ENCODE measurements at regions not wholly inside any gene's neighbourhood (a gene's known extent, or its start where the extent isn't known, plus 50 kb on each side); places are given as distances from the start of the nearest gene placed in this dataset.
A peak's percentile ranks its signal among the peaks of the same experiment; 100 is the strongest.

GRCh38 chr2:126790987-126791780 lies 107.5 kb upstream of the TEX51 start:
- ATAC-seq (no peak), DNase-seq (ENCODE audit: low spot score) (peak; percentile 23)

- DNase-seq (ENCODE audit: low spot score): peak; percentile 16
- no peak for ATAC-seq
Measured at GRCh38 chr2:126792186-126792585, 106.5 kb upstream of the TEX51 start.

- peak; percentile 15 for DNase-seq (ENCODE audit: low spot score)
- no peak for ATAC-seq
Measured at GRCh38 chr2:126792993-126793392, 105.7 kb upstream of the TEX51 start.

GRCh38 chr2:126793885-126794613 lies 104.6 kb upstream of the TEX51 start:
- ATAC-seq: peak; percentile 44
- DNase-seq (ENCODE audit: low spot score): peak; percentile 31

GRCh38 chr2:126795656-126796055 lies 103.0 kb upstream of the TEX51 start:
- no peak for ATAC-seq

GRCh38 chr2:126796931-126797621 lies 101.6 kb upstream of the TEX51 start:
- peak; percentile 23 for DNase-seq (ENCODE audit: low spot score)

More at GRCh38 chr2:126795656-126796055, 103.0 kb upstream of the TEX51 start:
- DNase-seq (ENCODE audit: low spot score): peak; percentile 15

GRCh38 chr2:126797622-126798275 lies 100.9 kb upstream of the TEX51 start:
- DNase-seq (ENCODE audit: low spot score) (peak; percentile 28), ATAC-seq (no peak)

More at GRCh38 chr2:126796931-126797621, 101.6 kb upstream of the TEX51 start:
- ATAC-seq: no peak

GRCh38 chr2:126798276-126799140 lies 100.2 kb upstream of the TEX51 start:
- ATAC-seq (no peak), DNase-seq (ENCODE audit: low spot score) (peak; percentile 16)

- ATAC-seq (no peak), DNase-seq (ENCODE audit: low spot score) (no peak)
Measured at GRCh38 chr2:126799301-126799700, 99.4 kb upstream of the TEX51 start.

GRCh38 chr2:126801473-126801872 lies 97.2 kb upstream of the TEX51 start:
- ATAC-seq: no peak
- peak; percentile 16 for DNase-seq (ENCODE audit: low spot score)

- no peak for ATAC-seq
- peak; percentile 32 for DNase-seq (ENCODE audit: low spot score)
Measured at GRCh38 chr2:126802316-126802715, 96.4 kb upstream of the TEX51 start.

GRCh38 chr2:126802774-126803433 lies 95.8 kb upstream of the TEX51 start:
- no peak for ATAC-seq
- DNase-seq (ENCODE audit: low spot score): no peak

GRCh38 chr2:126803434-126803775 lies 95.3 kb upstream of the TEX51 start:
- ATAC-seq (no peak), DNase-seq (ENCODE audit: low spot score) (peak; percentile 31)

GRCh38 chr2:126804347-126804746 lies 94.3 kb upstream of the TEX51 start:
- DNase-seq (ENCODE audit: low spot score) (peak; percentile 19), ATAC-seq (no peak)

GRCh38 chr2:126808929-126809328 lies 89.8 kb upstream of the TEX51 start:
- no peak for DNase-seq (ENCODE audit: low spot score)

GRCh38 chr2:126809340-126809739 lies 89.3 kb upstream of the TEX51 start:
- ATAC-seq (no peak), DNase-seq (ENCODE audit: low spot score) (no peak)

More at GRCh38 chr2:126808929-126809328, 89.8 kb upstream of the TEX51 start:
- no peak for ATAC-seq

- DNase-seq (ENCODE audit: low spot score) (no peak), ATAC-seq (no peak)
Measured at GRCh38 chr2:126810001-126810400, 88.7 kb upstream of the TEX51 start.

- ATAC-seq (no peak), DNase-seq (ENCODE audit: low spot score) (no peak)
Measured at GRCh38 chr2:126811101-126811500, 87.6 kb upstream of the TEX51 start.

- no peak for ATAC-seq
- DNase-seq (ENCODE audit: low spot score): no peak
Measured at GRCh38 chr2:126817172-126817571, 81.5 kb upstream of the TEX51 start.

GRCh38 chr2:126822115-126822514 lies 76.6 kb upstream of the TEX51 start:
- ATAC-seq (no peak), DNase-seq (ENCODE audit: low spot score) (no peak)

All from left lobe of liver (tissue), 2 donors.